Activated CD4-positive, alpha-beta T cell treated with anti-CD3 and anti-CD28 coated beads, Interleukin-2, amount 50 U/mL, for 48 hours (primary cell): ENCODE measurements at regions not wholly inside any gene's neighbourhood (a gene's known extent, or its start where the extent isn't known, plus 50 kb on each side); places are given as distances from the start of the nearest gene placed in this dataset.

ENCODE experiments used
- DNase-seq, 2 experiments: peaks; one replicate each; pipeline ENCODE4 v3.0.0-alpha.2; 2020

- DNase-seq = no peak
Measured at GRCh38 chr13:42658019-42658418, 84.1 kb downstream of the TNFSF11 start.

GRCh38 chr13:42660333-42660965 lies 86.5 kb downstream of the TNFSF11 start:
- no peak for DNase-seq

GRCh38 chr13:42667638-42668037 lies 93.7 kb downstream of the TNFSF11 start:
- no peak for DNase-seq

GRCh38 chr13:42671502-42671901 lies 97.5 kb downstream of the TNFSF11 start:
- DNase-seq = no peak

- no peak for DNase-seq
Measured at GRCh38 chr13:42673677-42674076, 99.7 kb downstream of the TNFSF11 start.

GRCh38 chr13:42680748-42681147 lies 100.6 kb upstream of the FAM216B start:
- no peak for DNase-seq

- no peak for DNase-seq
Measured at GRCh38 chr13:42681326-42682100, 99.9 kb upstream of the FAM216B start.

GRCh38 chr13:42684226-42684625 lies 97.2 kb upstream of the FAM216B start:
- DNase-seq = no peak

GRCh38 chr13:42685751-42686150 lies 95.6 kb upstream of the FAM216B start:
- no peak for DNase-seq

- DNase-seq = no peak
Measured at GRCh38 chr13:42686165-42686564, 95.2 kb upstream of the FAM216B start.

- DNase-seq = no peak
Measured at GRCh38 chr13:42688821-42689220, 92.6 kb upstream of the FAM216B start.

GRCh38 chr13:42696191-42696590 lies 85.2 kb upstream of the FAM216B start:
- DNase-seq = no peak

- DNase-seq = no peak
Measured at GRCh38 chr13:42699912-42700311, 81.5 kb upstream of the FAM216B start.

GRCh38 chr13:42702716-42703115 lies 78.7 kb upstream of the FAM216B start:
- DNase-seq = no peak

GRCh38 chr13:42703740-42704139 lies 77.6 kb upstream of the FAM216B start:
- no peak for DNase-seq

- DNase-seq = no peak
Measured at GRCh38 chr13:42706286-42706685, 75.1 kb upstream of the FAM216B start.

- DNase-seq = no peak
Measured at GRCh38 chr13:42707048-42707447, 74.3 kb upstream of the FAM216B start.

GRCh38 chr13:42707586-42707985 lies 73.8 kb upstream of the FAM216B start:
- no peak for DNase-seq

GRCh38 chr13:42708391-42708790 lies 73.0 kb upstream of the FAM216B start:
- DNase-seq = no peak

GRCh38 chr13:42709276-42709675 lies 72.1 kb upstream of the FAM216B start:
- no peak for DNase-seq

- no peak for DNase-seq
Measured at GRCh38 chr13:42715909-42716308, 65.5 kb upstream of the FAM216B start.

GRCh38 chr13:42717176-42717575 lies 64.2 kb upstream of the FAM216B start:
- no peak for DNase-seq

- DNase-seq = peak; percentile 7 to 8
Measured at GRCh38 chr13:42720113-42720857, 61.1 kb upstream of the FAM216B start.

GRCh38 chr13:42720858-42721219 lies 60.5 kb upstream of the FAM216B start:
- no peak for DNase-seq
